ENCODE measurements at regions not wholly inside any gene's neighbourhood (a gene's known extent, or its start where the extent isn't known, plus 50 kb on each side); places are given as distances from the start of the nearest gene placed in this dataset.

- intact Hi-C loops (cut with micrococcal nuclease) = no loop called here
- FAIRE-seq (peak; percentile 73), DNase-seq (ENCODE audit: low read depth, low spot score) (peak; percentile 66)
- Histone ChIP-seq H4K20me1 (replicated peaks; ENCODE audit: control insufficient read depth, extremely low read depth, insufficient read depth, low read length) (no peaks in the 10 kb centered on the region), H3K9ac (replicated peaks; ENCODE audit: extremely low read depth, insufficient read depth, low read length) (no peak overlapping the region), H3K36me3 (ENCODE audit: control insufficient read depth in 2 of 2, extremely low read depth in 1 of 2, insufficient read depth in 2 of 2, low read length in 2 of 2) (no peaks in the 10 kb centered on the region), H3K4me1 (ENCODE audit: control insufficient read depth, extremely low read depth, insufficient read depth, low read length) (peaks cover 20% of the 10 kb centered on the region), H3K4me2 (ENCODE audit: insufficient read depth, low read length) (peak overlapping the region; percentile 44), H3K79me2 (ENCODE audit: control insufficient read depth, insufficient read depth, low read length) (no peaks in the 10 kb centered on the region), H2AFZ (ENCODE audit: low read depth, low read length) (peak overlapping the region; percentile 11), H3K27ac (ENCODE audit: insufficient read depth, low read depth, low read length) (no peak overlapping the region), H3K4me3 (replicated peaks in 1 of 3; ENCODE audit: insufficient read depth in 1 of 3, low read depth in 1 of 3, low read length in 3 of 3) (no peak overlapping the region), H3K27me3 (ENCODE audit: control insufficient read depth in 2 of 2, insufficient read depth in 2 of 2, low read length in 2 of 2) (peaks cover 2 to 14% of the 10 kb centered on the region in 2 experiments), H3K9me3 (replicated peaks; ENCODE audit: control insufficient read depth, insufficient read depth, low read length) (no peaks in the 10 kb centered on the region), H3K9me1 (replicated peaks; ENCODE audit: control insufficient read depth, extremely low read depth, insufficient read depth, low read length) (no peaks in the 10 kb centered on the region)
- ChIA-PET CTCF (interaction anchor here (0.7 to 1.7 kb wide), 6 partner anchors 32 to 311 kb away, joined by 3 to 4 read pairs (median 3); partner anchors contain the start of gene SPRED1), POLR2A (interaction anchor here (0.7 to 1.2 kb wide), 2 partner anchors 44 to 334 kb away, joined by 3 to 4 read pairs; no protein-coding TSS in a partner anchor)
- dilution Hi-C loops (cut with MboI; ENCODE audit: extremely low pct_ligation_motif_present, low sequenced_read_pairs) = no loop called here
- BruUV-seq (replicated peaks) = no TSS peak
- TF ChIP-seq CTCF (IDR thresholded peaks at IDR 0.05; ENCODE audit: extremely low read depth in 1 of 2, insufficient read depth in 1 of 2, low read depth in 1 of 2, low read length in 2 of 2) = no peak
- no peak for TF ChIP-seq MYC (IDR thresholded peaks at IDR 0.05; ENCODE audit: low read depth, low read length)
- TF ChIP-seq JUN (IDR thresholded peaks at IDR 0.05; ENCODE audit: borderline replicate concordance, insufficient read depth, insufficient read length, low read depth) = peak; percentile 42
- peak; percentile 87 for TF ChIP-seq FOS (IDR thresholded peaks at IDR 0.05; ENCODE audit: borderline replicate concordance, insufficient read depth, low read length)
- TF ChIP-seq GATA2 (IDR thresholded peaks at IDR 0.05; ENCODE audit: insufficient read depth, insufficient read length, low read depth, low read length) = peak; percentile 32
- TF ChIP-seq MAX (IDR thresholded peaks at IDR 0.05; ENCODE audit: insufficient read depth, insufficient read length) = no peak
- no peak for TF ChIP-seq POLR2A (IDR thresholded peaks at IDR 0.05; ENCODE audit: low read depth, low read length)
- no peak for TF ChIP-seq POLR2AphosphoS5 (IDR thresholded peaks at IDR 0.05; ENCODE audit: insufficient read depth, low read depth, low read length)
These were observed 123.0 kb upstream of the SPRED1 start for GRCh38 chr15:38129531-38130204.

Data from endothelial cell of umbilical vein (primary cell).